ENCODE measurements at regions not wholly inside any gene's neighbourhood (a gene's known extent, or its start where the extent isn't known, plus 50 kb on each side); places are given as distances from the start of the nearest gene placed in this dataset.

- ChIA-PET POLR2A (ENCODE audit: unreplicated experiment) (no interaction called here), CTCF (no interaction called here)
- no peak for ATAC-seq (ENCODE audit: low read depth)
- no TSS peak for BruUV-seq (replicated peaks)
- H4K20me1 ChIP-seq (ENCODE audit: insufficient read depth, low read length) = no peaks in the 10 kb centered on the region
- TF ChIP-seq NFE2L2 (IDR thresholded peaks at IDR 0.05; ENCODE audit: low read depth, low read length) (no peak), FOS (IDR thresholded peaks at IDR 0.05; ENCODE audit: low read depth, low read length) (no peak), MAZ (IDR thresholded peaks at IDR 0.05; ENCODE audit: borderline replicate concordance, low read depth, low read length) (no peak), MAFK (IDR thresholded peaks at IDR 0.05; ENCODE audit: low read depth, low read length) (no peak), CHD1 (IDR thresholded peaks at IDR 0.05; ENCODE audit: low read depth, low read length) (no peak), RFX5 (IDR thresholded peaks at IDR 0.05; ENCODE audit: low read depth, low read length) (no peak), SMC3 (IDR thresholded peaks at IDR 0.05; ENCODE audit: low read depth, low read length) (no peak), BHLHE40 (IDR thresholded peaks at IDR 0.05; ENCODE audit: low read depth, low read length) (no peak), CEBPB (IDR thresholded peaks at IDR 0.05; ENCODE audit: low read depth, low read length) (no peak), MXI1 (IDR thresholded peaks at IDR 0.05; ENCODE audit: borderline replicate concordance, low read depth, low read length) (no peak), POLR2A (IDR thresholded peaks at IDR 0.05; ENCODE audit: low read depth, low read length) (no peak), ELK1 (IDR thresholded peaks at IDR 0.05; ENCODE audit: borderline replicate concordance, low read depth, low read length) (no peak), USF2 (IDR thresholded peaks at IDR 0.05; ENCODE audit: low read depth, low read length) (no peak), RAD21 (IDR thresholded peaks at IDR 0.05; ENCODE audit: low read length) (no peak), RCOR1 (IDR thresholded peaks at IDR 0.05; ENCODE audit: insufficient replicate concordance, low read length) (no peak), CTCF (conservative IDR thresholded peaks at IDR 0.05; ENCODE audit: low read depth, low read length) (no peak)
- DNase-seq = no peak
- no peak overlapping the region for H3K23ac ChIP-seq (ENCODE audit: low read depth, low read length)
- H3K79me1 ChIP-seq (ENCODE audit: low read depth in 1 of 2, low read length in 2 of 2) = no peaks in the 10 kb centered on the region
- H3K36me3 ChIP-seq (ENCODE audit: control insufficient read depth, insufficient read depth, low read length) = no peaks in the 10 kb centered on the region
- intact Hi-C loops (cut with micrococcal nuclease) = loop anchor here (5.0 kb wide), 1 partner anchor 159 kb away; no protein-coding TSS in a partner anchor
- H4K8ac ChIP-seq (ENCODE audit: low read depth in 2 of 2, low read length in 2 of 2) = no peak overlapping the region
- H2BK15ac ChIP-seq (ENCODE audit: low read depth, low read length) = no peak overlapping the region
- H3K4me1 ChIP-seq (ENCODE audit: control insufficient read depth, insufficient read depth, low read length) = no peaks in the 10 kb centered on the region
- H3K14ac ChIP-seq (replicated peaks; ENCODE audit: low read depth, low read length) = no peak overlapping the region
- dilution Hi-C loops (cut with HindIII; ENCODE audit: low sequenced_read_pairs, unreplicated experiment) = no loop called here
- H2AFZ ChIP-seq (replicated peaks; ENCODE audit: low read length, poor library complexity) = no peak overlapping the region
- no peaks in the 10 kb centered on the region for H3K9me1 ChIP-seq (ENCODE audit: insufficient read depth, low read length)
- no peak overlapping the region for H2BK120ac ChIP-seq (ENCODE audit: low read depth, low read length)
- no peak overlapping the region for H3K4me2 ChIP-seq (ENCODE audit: low read depth, low read length)
- no peak overlapping the region for H3K4ac ChIP-seq (ENCODE audit: low read depth, low read length)
- H2AK5ac ChIP-seq (ENCODE audit: low read depth, low read length) = no peak overlapping the region
- H3K27me3 ChIP-seq (ENCODE audit: control insufficient read depth, insufficient read depth, low read length) = no peaks in the 10 kb centered on the region
- H2AK9ac ChIP-seq (replicated peaks; ENCODE audit: low read depth, low read length, poor library complexity) = no peak overlapping the region
- no peak overlapping the region for H4K91ac ChIP-seq (ENCODE audit: insufficient read depth, low read depth, low read length)
- no peak overlapping the region for H3K9ac ChIP-seq (ENCODE audit: low read depth, low read length)
- H3K18ac ChIP-seq (ENCODE audit: low read depth, low read length) = no peak overlapping the region
- in situ Hi-C loops (cut with MboI; ENCODE audit: low sequenced_read_pairs) = no loop called here
- H3K9me3 ChIP-seq (ENCODE audit: control insufficient read depth, insufficient read depth, low read length) = no peaks in the 10 kb centered on the region
- no peak overlapping the region for H2BK20ac ChIP-seq (ENCODE audit: low read depth, low read length)
- H2BK5ac ChIP-seq (ENCODE audit: low read depth, low read length, poor library complexity, severe bottlenecking) = no peak overlapping the region
- no peak overlapping the region for H4K5ac ChIP-seq (ENCODE audit: low read depth, low read length)
- no peak overlapping the region for H3K4me3 ChIP-seq (ENCODE audit: insufficient read depth, low read depth, low read length)
- no peak overlapping the region for H3K27ac ChIP-seq (ENCODE audit: insufficient read depth, low read length)
- no peak overlapping the region for H3K56ac ChIP-seq (ENCODE audit: extremely low read depth, insufficient read depth, low read length)
Measured at GRCh38 chr11:101816613-101817012, 98.2 kb upstream of the CEP126 start.

Measured in IMR-90 (cell line).